ENCODE measurements at regions not wholly inside any gene's neighbourhood (a gene's known extent, or its start where the extent isn't known, plus 50 kb on each side); places are given as distances from the start of the nearest gene placed in this dataset.
A peak's percentile ranks its signal among the peaks of the same experiment; 100 is the strongest.

DNA sequence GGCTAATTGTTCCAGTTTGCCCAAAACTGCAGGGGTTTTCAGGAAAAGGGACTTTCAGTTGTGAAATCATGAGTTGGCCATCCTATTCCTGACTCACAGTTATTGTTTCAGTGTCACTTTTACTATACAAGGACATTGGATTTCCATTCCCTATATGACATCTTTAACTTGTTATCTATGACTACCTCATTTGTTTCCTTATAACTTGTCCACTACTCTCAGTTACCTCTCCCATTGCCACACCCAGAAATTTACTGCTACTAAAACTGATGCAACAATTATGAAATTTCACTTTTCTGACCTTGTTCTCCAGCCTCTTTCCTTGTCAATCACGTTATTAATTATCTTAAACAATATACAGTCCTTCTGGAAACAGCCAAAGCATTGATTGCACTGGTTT is 116.5 kb upstream of the ZNF804A start:
- Histone ChIP-seq H3K4me3 (ENCODE audit: low read depth, low read length, poor library complexity, severe bottlenecking) (no peak overlapping the region), H4K20me1 (ENCODE audit: insufficient read depth, low read length) (no peaks in the 10 kb centered on the region), H3K9me3 (ENCODE audit: low read length) (no peaks in the 10 kb centered on the region), H3K4me2 (ENCODE audit: low read length) (no peak overlapping the region), H3F3A (ENCODE audit: insufficient read depth, low read length) (no peaks in the 10 kb centered on the region), H3K9me2 (ENCODE audit: low read depth, low read length) (no peaks in the 10 kb centered on the region), H3K27me3 (ENCODE audit: insufficient read depth, low read length) (no peaks in the 10 kb centered on the region), H3K27ac (ENCODE audit: low read depth, low read length, poor library complexity, severe bottlenecking) (no peak overlapping the region), H3K36me3 (ENCODE audit: insufficient read depth, low read length) (no peaks in the 10 kb centered on the region), H3K9ac (ENCODE audit: low read length) (no peak overlapping the region), H2AFZ (ENCODE audit: low read length) (no peak overlapping the region), H3K4me1 (ENCODE audit: insufficient read depth, low read length, severe bottlenecking) (no peaks in the 10 kb centered on the region), H3K79me2 (ENCODE audit: insufficient read depth, low read length) (no peaks in the 10 kb centered on the region)
- TF ChIP-seq CTCF (IDR thresholded peaks at IDR 0.05; ENCODE audit: low read length) (no peak), EZH2 (IDR thresholded peaks at IDR 0.05; ENCODE audit: borderline replicate concordance, low read length) (no peak)

DNA sequence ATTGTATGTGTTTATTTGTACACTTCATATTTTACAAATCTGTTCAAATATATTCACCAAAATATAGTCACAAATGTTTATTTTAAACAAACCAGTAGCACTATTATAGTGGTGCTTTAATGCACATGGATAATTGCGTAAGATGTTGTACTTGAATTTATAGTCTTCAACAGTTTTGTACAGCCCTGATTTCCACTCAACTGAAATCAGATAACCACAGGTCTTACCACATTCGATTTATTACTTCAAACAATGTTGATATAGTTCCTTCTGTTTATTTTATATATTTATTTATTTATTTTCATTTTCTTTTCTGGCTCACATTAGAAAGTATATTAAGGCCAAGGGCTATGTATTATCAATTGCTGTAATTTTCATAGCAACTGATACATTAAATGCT is 99.4 kb upstream of the ZNF804A start:
- H3K9me2 ChIP-seq (ENCODE audit: low read depth, low read length) = no peaks in the 10 kb centered on the region
- H3K4me2 ChIP-seq (ENCODE audit: low read length) = no peak overlapping the region
- no peaks in the 10 kb centered on the region for H3K9me3 ChIP-seq (ENCODE audit: low read length)
- TF ChIP-seq CTCF (IDR thresholded peaks at IDR 0.05; ENCODE audit: low read length) (no peak), EZH2 (IDR thresholded peaks at IDR 0.05; ENCODE audit: borderline replicate concordance, low read length) (no peak)
- H4K20me1 ChIP-seq (ENCODE audit: insufficient read depth, low read length) = no peaks in the 10 kb centered on the region
- H3F3A ChIP-seq (ENCODE audit: insufficient read depth, low read length) = no peaks in the 10 kb centered on the region
- H3K27me3 ChIP-seq (ENCODE audit: insufficient read depth, low read length) = no peaks in the 10 kb centered on the region
- H3K9ac ChIP-seq (ENCODE audit: low read length) = no peak overlapping the region
- H3K27ac ChIP-seq (ENCODE audit: low read depth, low read length, poor library complexity, severe bottlenecking) = no peak overlapping the region
- H3K4me3 ChIP-seq (ENCODE audit: low read depth, low read length, poor library complexity, severe bottlenecking) = no peak overlapping the region
- no peaks in the 10 kb centered on the region for H3K36me3 ChIP-seq (ENCODE audit: insufficient read depth, low read length)
- H3K79me2 ChIP-seq (ENCODE audit: insufficient read depth, low read length) = no peaks in the 10 kb centered on the region
- H3K4me1 ChIP-seq (ENCODE audit: insufficient read depth, low read length, severe bottlenecking) = no peaks in the 10 kb centered on the region
- H2AFZ ChIP-seq (ENCODE audit: low read length) = no peak overlapping the region

- TF ChIP-seq CTCF (IDR thresholded peaks at IDR 0.05; ENCODE audit: low read length) (no peak), EZH2 (IDR thresholded peaks at IDR 0.05; ENCODE audit: borderline replicate concordance, low read length) (no peak)
- Histone ChIP-seq H3K4me2 (ENCODE audit: low read length) (no peak overlapping the region), H3K9me2 (ENCODE audit: low read depth, low read length) (no peaks in the 10 kb centered on the region), H3F3A (ENCODE audit: insufficient read depth, low read length) (no peaks in the 10 kb centered on the region), H3K27ac (ENCODE audit: low read depth, low read length, poor library complexity, severe bottlenecking) (no peak overlapping the region), H3K27me3 (ENCODE audit: insufficient read depth, low read length) (no peaks in the 10 kb centered on the region), H3K4me1 (ENCODE audit: insufficient read depth, low read length, severe bottlenecking) (no peaks in the 10 kb centered on the region), H3K9me3 (ENCODE audit: low read length) (no peaks in the 10 kb centered on the region), H3K79me2 (ENCODE audit: insufficient read depth, low read length) (no peaks in the 10 kb centered on the region), H3K4me3 (ENCODE audit: low read depth, low read length, poor library complexity, severe bottlenecking) (no peak overlapping the region), H3K36me3 (ENCODE audit: insufficient read depth, low read length) (no peaks in the 10 kb centered on the region), H3K9ac (ENCODE audit: low read length) (no peak overlapping the region), H4K20me1 (ENCODE audit: insufficient read depth, low read length) (no peaks in the 10 kb centered on the region), H2AFZ (ENCODE audit: low read length) (0 out of 2 replicates have a peak overlapping the region, but pooled peaks have one; percentile 48)
These were observed 94.1 kb upstream of the ZNF804A start for GRCh38 chr2:184504252-184504651.

Data from OCI-LY1 (cell line).